ENCODE measurements at regions not wholly inside any gene's neighbourhood (a gene's known extent, or its start where the extent isn't known, plus 50 kb on each side); places are given as distances from the start of the nearest gene placed in this dataset.

GRCh38 chr4:117941611-117942010 is 92.7 kb upstream of the NDST3 start:
- no peak for DNase-seq (ENCODE audit: low read depth)

- DNase-seq (ENCODE audit: low read depth): no peak
Measured at GRCh38 chr4:117949621-117950020, 84.7 kb upstream of the NDST3 start.

DNA sequence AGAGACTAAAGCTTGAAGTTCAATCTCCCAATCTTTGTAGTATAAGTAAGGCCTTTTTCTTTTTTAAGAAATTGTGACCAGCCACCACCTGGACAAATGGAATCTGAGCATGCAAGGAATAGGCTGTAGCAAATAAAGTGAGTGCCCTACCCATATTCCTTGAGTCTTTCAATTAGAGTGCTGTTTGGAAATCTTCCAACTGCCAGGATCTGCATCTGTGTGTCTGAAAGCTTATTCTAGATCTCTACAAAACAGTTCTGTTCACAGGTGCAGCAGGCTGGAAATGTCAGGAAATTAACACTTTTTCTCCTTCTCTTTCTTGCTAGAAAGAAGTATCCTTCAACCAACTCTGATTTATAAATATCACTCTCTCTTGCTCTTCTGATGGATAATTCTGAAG is 76.7 kb upstream of the NDST3 start:
- no peak for DNase-seq (ENCODE audit: low read depth)

GRCh38 chr4:117965622-117966021 is 68.7 kb upstream of the NDST3 start:
- no peak for DNase-seq (ENCODE audit: low read depth)

GRCh38 chr4:117968606-117969005 is 65.7 kb upstream of the NDST3 start:
- DNase-seq (ENCODE audit: low read depth): no peak

DNA sequence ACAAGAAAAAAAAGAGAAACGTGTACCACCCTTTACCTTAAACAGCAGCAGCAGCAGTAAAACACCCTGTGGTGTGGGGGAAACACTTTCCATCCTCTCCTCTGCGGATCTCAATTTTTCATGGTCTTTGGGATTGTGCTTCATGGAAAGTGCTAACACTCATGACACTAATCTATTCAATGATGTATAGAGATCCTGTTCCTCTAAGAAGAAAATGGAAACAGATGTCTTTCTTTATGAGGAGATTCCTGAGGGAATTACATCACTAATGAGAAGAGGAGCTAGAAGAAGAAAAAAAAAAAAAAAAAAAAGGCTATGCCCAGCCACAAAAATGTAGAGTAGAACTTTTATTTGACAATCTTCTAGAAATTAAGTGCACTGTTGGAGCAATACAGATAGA is 62.9 kb upstream of the NDST3 start:
- DNase-seq (ENCODE audit: low read depth): no peak

GRCh38 chr4:117983541-117984365 is 50.5 kb upstream of the NDST3 start:
- DNase-seq (ENCODE audit: low read depth): no peak

- DNase-seq (ENCODE audit: low read depth): no peak
Measured at GRCh38 chr4:117984366-117984680, 50.0 kb upstream of the NDST3 start.

Data from activated T-helper 9 cell treated with anti-CD3 and anti-CD28 coated beads, Interleukin-2, amount 50 U/mL, for 16 hours (primary cell).